Neuronal stem cell (in vitro differentiated cells): ENCODE measurements at regions not wholly inside any gene's neighbourhood (a gene's known extent, or its start where the extent isn't known, plus 50 kb on each side); places are given as distances from the start of the nearest gene placed in this dataset.

Experiments
- DNase-seq: peaks from one replicate; pipeline ENCODE4 v3.0.0-alpha.2; 2013; ENCODE audit warnings: low spot score
- H2AFZ ChIP-seq: one replicate; pipeline ENCODE4 v1.6.1; 2013; ENCODE audit warnings: mild to moderate bottlenecking, low read length, inconsistent platforms
- H2AK5ac ChIP-seq: 2 replicates; pipeline ENCODE4 v1.6.1; 2013; ENCODE audit warnings: low read depth, mild to moderate bottlenecking, inconsistent platforms, low read length, moderate library complexity, mixed read lengths
- H2BK120ac ChIP-seq: 2 replicates; pipeline ENCODE4 v1.6.1; 2013; ENCODE audit warnings: low read depth, mild to moderate bottlenecking, inconsistent platforms, low read length, moderate library complexity, mixed read lengths
- H2BK12ac ChIP-seq: one replicate; pipeline ENCODE4 v1.6.1; 2013; ENCODE audit warnings: low read length, inconsistent platforms
- H2BK15ac ChIP-seq: 2 replicates; pipeline ENCODE4 v1.6.1; 2013; ENCODE audit warnings: mild to moderate bottlenecking, low read length, inconsistent platforms, mixed read lengths
- H2BK5ac ChIP-seq: one replicate; pipeline ENCODE4 v1.6.1; 2013; ENCODE audit warnings: inconsistent platforms, mild to moderate bottlenecking, low read length, moderate library complexity
- H3K14ac ChIP-seq: one replicate; pipeline ENCODE4 v1.6.1; 2013; ENCODE audit warnings: low read length, inconsistent platforms
- H3K18ac ChIP-seq: 2 replicates; pipeline ENCODE4 v1.6.1; 2013; ENCODE audit warnings: low read length, inconsistent platforms
- H3K23ac ChIP-seq: 2 replicates; pipeline ENCODE4 v1.6.1; 2013; ENCODE audit warnings: low read depth, mild to moderate bottlenecking, mixed read lengths, low read length, inconsistent platforms; ENCODE audit not compliant: poor library complexity
- H3K27ac ChIP-seq: replicated peaks from 3 replicates; pipeline ENCODE4 v1.5.1; 2013; ENCODE audit warnings: low read length, inconsistent platforms
- H3K27me3 ChIP-seq, 3 experiments: 2 replicates each; pipeline ENCODE4 v1.6.1; 2013; ENCODE audit warnings: low read length in 3 of 3, mild to moderate bottlenecking in 2 of 3, inconsistent platforms in 1 of 3, low read depth in 1 of 3, mixed read lengths in 1 of 3, moderate library complexity in 1 of 3; ENCODE audit not compliant: control insufficient read depth in 3 of 3, insufficient read depth in 3 of 3
- H3K36me3 ChIP-seq, 2 donors: replicated peaks in 1 of 2; 2 replicates each; pipeline ENCODE4 v1.6.1; 2013; ENCODE audit warnings: low read length in 2 of 2; ENCODE audit not compliant: control insufficient read depth in 2 of 2, insufficient read depth in 2 of 2
- H3K4ac ChIP-seq: 2 replicates; pipeline ENCODE4 v1.6.1; 2013; ENCODE audit warnings: inconsistent platforms, mild to moderate bottlenecking, low read length, moderate library complexity
- H3K4me1 ChIP-seq, 2 donors: 1 replicate in 1 of 2; 2 replicates in 1 of 2; pipeline ENCODE4 v1.6.1; 2013; ENCODE audit warnings: low read length in 2 of 2, low read depth in 1 of 2; ENCODE audit not compliant: control insufficient read depth in 2 of 2, insufficient read depth in 1 of 2
- H3K4me2 ChIP-seq: one replicate; pipeline ENCODE4 v1.6.1; 2013; ENCODE audit warnings: mild to moderate bottlenecking, low read length, inconsistent platforms; ENCODE audit not compliant: insufficient read depth, poor library complexity, severe bottlenecking
- H3K4me3 ChIP-seq, 2 donors: 2 replicates each; pipeline ENCODE4 v1.5.1; 2013; ENCODE audit warnings: low read length in 2 of 2, mild to moderate bottlenecking in 2 of 2, inconsistent platforms in 1 of 2, moderate library complexity in 1 of 2
- H3K79me1 ChIP-seq: one replicate; pipeline ENCODE4 v1.6.1; 2013; ENCODE audit warnings: low read depth, mild to moderate bottlenecking, inconsistent platforms, low read length, moderate library complexity
- H3K9ac ChIP-seq: one replicate; pipeline ENCODE4 v1.6.1; 2013; ENCODE audit warnings: mild to moderate bottlenecking, low read depth, low read length, inconsistent platforms; ENCODE audit not compliant: poor library complexity
- H3K9me3 ChIP-seq, 2 donors: replicated peaks in 1 of 2; 2 replicates each; pipeline versions ENCODE3 to v1.6.1; 2013; ENCODE audit warnings: low read length in 2 of 2, mild to moderate bottlenecking in 2 of 2, inconsistent platforms in 1 of 2, low read depth in 1 of 2, mixed read lengths in 1 of 2, moderate library complexity in 1 of 2; ENCODE audit not compliant: control insufficient read depth in 2 of 2, insufficient read depth in 1 of 2
- H4K8ac ChIP-seq: one replicate; pipeline ENCODE4 v1.6.1; 2013; ENCODE audit warnings: low read depth, mild to moderate bottlenecking, inconsistent platforms, low read length, moderate library complexity
- H4K91ac ChIP-seq: one replicate; pipeline ENCODE4 v1.6.1; 2013; ENCODE audit warnings: low read length, low read depth, mild to moderate bottlenecking, inconsistent platforms; ENCODE audit not compliant: poor library complexity
- WGBS, 2 donors: extraction: QIAGEN DNeasy Blood & Tissue Kit; methylation state at CpG; one replicate each; pipeline ENCODE4 v1.1.7; 2013; ENCODE audit warnings: missing lambda C conversion rate in 2 of 2, mixed read lengths in 1 of 2; ENCODE audit not compliant: insufficient read length in 2 of 2, insufficient replicate concordance in 1 of 2; ENCODE audit errors: extremely low coverage in 2 of 2; 5-methylcytosine and 5-hydroxymethylcytosine counted together

DNA sequence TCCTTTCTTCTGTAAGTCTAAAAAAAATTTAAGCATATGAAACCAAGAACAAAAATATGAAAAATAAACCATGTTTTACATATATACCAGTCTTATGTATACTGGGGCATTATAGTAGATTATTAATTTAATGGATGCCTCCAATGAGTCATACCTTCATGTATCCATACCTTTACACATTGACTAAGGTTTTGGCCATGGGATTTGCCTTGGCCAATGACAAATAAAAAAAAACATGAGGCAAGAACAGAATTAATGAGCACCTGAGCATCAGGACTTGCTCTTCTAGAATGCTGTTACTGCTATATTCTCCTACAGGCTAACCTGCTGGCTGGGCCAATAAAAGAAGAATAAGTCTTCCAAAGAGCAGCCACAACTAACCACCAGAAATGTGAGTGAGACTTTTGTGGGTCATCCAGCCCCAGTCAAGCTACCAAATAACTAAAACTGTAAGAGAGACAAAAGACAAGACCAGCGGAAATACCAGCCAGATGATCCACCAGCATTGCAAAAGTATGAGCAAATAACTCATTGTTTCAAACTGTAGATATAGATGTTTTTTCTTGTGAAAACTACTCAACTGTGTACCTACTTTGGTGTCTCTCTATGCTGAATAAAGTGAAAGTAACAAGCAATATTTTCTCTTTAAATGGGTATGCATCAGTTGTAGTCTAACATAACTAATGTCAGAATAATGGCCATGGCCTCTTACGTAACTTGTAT, 749.6 kb upstream of the VRK2 start:
- Histone ChIP-seq H4K91ac (no peak overlapping the region), H3K9me3 (no peaks in the 10 kb centered on the region), H3K4me2 (no peak overlapping the region), H3K4me3 (no peak overlapping the region), H2AK5ac (no peak overlapping the region), H3K79me1 (no peaks in the 10 kb centered on the region), H3K27ac (no peak overlapping the region), H3K14ac (no peak overlapping the region), H2BK120ac (no peak overlapping the region), H3K4me1 (no peaks in the 10 kb centered on the region), H2BK15ac (no peak overlapping the region), H3K36me3 (no peaks in the 10 kb centered on the region), H3K23ac (no peak overlapping the region), H4K8ac (no peak overlapping the region), H2BK12ac (no peak overlapping the region), H3K27me3 (no peaks in the 10 kb centered on the region), H3K9ac (no peak overlapping the region), H2AFZ (no peak overlapping the region), H3K18ac (no peak overlapping the region), H3K4ac (no peak overlapping the region), H2BK5ac (no peak overlapping the region)
- WGBS, 2 donors = no CpG with 5 or more reads among the region's 2 CpGs
- no peak for DNase-seq

DNA sequence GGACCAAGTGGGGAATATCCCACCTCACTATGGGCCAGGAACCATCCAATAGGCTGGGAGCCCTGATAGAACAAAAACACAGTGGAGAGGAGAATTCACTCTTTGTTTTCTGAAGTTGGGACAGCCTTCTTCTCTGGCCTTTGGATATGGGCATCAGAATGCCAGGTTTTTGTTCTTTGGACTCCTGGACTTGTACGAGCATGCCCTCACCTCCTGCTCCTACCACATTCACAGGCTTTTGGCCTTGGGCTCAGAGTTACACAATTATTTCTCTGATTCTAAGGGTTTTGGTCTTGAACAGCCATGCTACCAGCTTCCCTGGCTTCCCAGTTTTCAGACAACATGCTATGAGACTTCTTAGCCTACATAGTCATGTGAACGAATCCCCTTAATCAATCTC, 732.9 kb upstream of the VRK2 start:
- no peak overlapping the region for H3K14ac ChIP-seq
- H2AFZ ChIP-seq = no peak overlapping the region
- H3K4me1 ChIP-seq = peaks cover 0 to 2% of the 10 kb centered on the region in 2 donors
- H4K91ac ChIP-seq = no peak overlapping the region
- no peak overlapping the region for H2BK15ac ChIP-seq
- H3K27me3 ChIP-seq = no peaks in the 10 kb centered on the region
- no peak overlapping the region for H2BK120ac ChIP-seq
- H2AK5ac ChIP-seq = no peak overlapping the region
- no peak overlapping the region for H3K27ac ChIP-seq
- no peak overlapping the region for H2BK12ac ChIP-seq
- no peaks in the 10 kb centered on the region for H3K36me3 ChIP-seq
- H4K8ac ChIP-seq = no peak overlapping the region
- H3K79me1 ChIP-seq = no peaks in the 10 kb centered on the region
- no peak for DNase-seq
- no peak overlapping the region for H3K4me2 ChIP-seq
- no peak overlapping the region for H3K9ac ChIP-seq
- no CpG with 5 or more reads among the region's 2 CpGs for WGBS, 2 donors
- H3K4me3 ChIP-seq = no peak overlapping the region
- no peak overlapping the region for H3K4ac ChIP-seq
- H3K18ac ChIP-seq = no peak overlapping the region
- no peaks in the 10 kb centered on the region for H3K9me3 ChIP-seq
- no peak overlapping the region for H2BK5ac ChIP-seq
- H3K23ac ChIP-seq = no peak overlapping the region

DNA sequence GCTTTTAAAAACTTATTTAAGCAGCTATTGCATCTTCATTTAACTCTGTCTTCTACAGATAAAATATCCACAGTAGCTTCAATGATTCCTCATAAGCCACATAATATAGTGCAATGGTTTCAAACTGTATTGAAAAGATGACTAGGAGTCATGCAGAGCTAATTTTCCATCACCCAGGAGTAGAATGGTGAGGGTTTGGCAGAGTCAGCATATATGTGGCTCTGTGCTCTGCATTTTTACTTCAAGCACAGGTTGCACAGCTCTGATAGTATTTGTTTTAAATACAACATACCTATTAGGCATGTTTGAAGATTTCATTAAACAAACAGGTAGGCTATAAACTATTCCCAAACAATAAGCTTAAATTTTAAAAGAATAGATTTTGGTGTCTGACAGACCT, 731.9 kb upstream of the VRK2 start:
- Histone ChIP-seq H3K9ac (no peak overlapping the region), H2BK12ac (no peak overlapping the region), H4K91ac (no peak overlapping the region), H3K36me3 (no peaks in the 10 kb centered on the region), H3K27ac (no peak overlapping the region), H3K4ac (no peak overlapping the region), H2AK5ac (no peak overlapping the region), H2BK15ac (no peak overlapping the region), H3K23ac (no peak overlapping the region), H3K4me1 (peaks cover 0 to 2% of the 10 kb centered on the region in 2 donors), H4K8ac (no peak overlapping the region), H3K4me3 (no peak overlapping the region), H3K4me2 (no peak overlapping the region), H3K14ac (no peak overlapping the region), H3K79me1 (no peaks in the 10 kb centered on the region), H3K9me3 (no peaks in the 10 kb centered on the region), H2BK120ac (no peak overlapping the region), H3K18ac (no peak overlapping the region), H2AFZ (no peak overlapping the region), H2BK5ac (no peak overlapping the region), H3K27me3 (no peaks in the 10 kb centered on the region)
- DNase-seq = no peak

DNA sequence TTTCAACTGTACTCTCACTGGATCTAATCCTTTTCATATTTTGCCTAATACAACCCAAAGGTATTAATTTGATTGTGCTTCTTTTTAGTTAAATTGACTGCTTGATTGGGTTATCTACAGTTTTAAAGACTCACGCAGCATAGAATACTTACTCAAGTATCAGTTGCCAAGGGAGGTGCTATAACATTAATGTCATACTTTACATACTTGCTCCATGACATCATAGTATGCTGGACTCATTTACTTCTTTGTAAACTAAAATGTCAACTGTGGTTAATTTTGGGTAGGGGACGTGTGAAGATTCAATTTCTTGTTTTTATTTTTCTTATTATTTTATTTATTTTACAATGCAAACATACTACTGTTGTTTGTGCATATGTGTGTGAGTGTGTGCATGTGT, 716.2 kb upstream of the VRK2 start:
- H2BK5ac ChIP-seq = no peak overlapping the region
- H3K27me3 ChIP-seq = no peaks in the 10 kb centered on the region
- H3K4ac ChIP-seq = no peak overlapping the region
- no CpG with 5 or more reads among the region's 2 CpGs for WGBS, 2 donors
- no peaks in the 10 kb centered on the region for H3K79me1 ChIP-seq
- H3K36me3 ChIP-seq = no peaks in the 10 kb centered on the region
- DNase-seq = no peak
- H3K4me3 ChIP-seq = no peak overlapping the region
- H3K9me3 ChIP-seq = no peaks in the 10 kb centered on the region
- no peak overlapping the region for H3K14ac ChIP-seq
- no peak overlapping the region for H3K9ac ChIP-seq
- H2BK15ac ChIP-seq = no peak overlapping the region
- H3K27ac ChIP-seq = no peak overlapping the region
- H3K4me1 ChIP-seq = peaks cover 0 to 2% of the 10 kb centered on the region in 2 donors
- no peak overlapping the region for H3K18ac ChIP-seq
- H4K8ac ChIP-seq = no peak overlapping the region
- H3K23ac ChIP-seq = no peak overlapping the region
- no peak overlapping the region for H4K91ac ChIP-seq
- H2BK12ac ChIP-seq = no peak overlapping the region
- no peak overlapping the region for H2BK120ac ChIP-seq
- H2AFZ ChIP-seq = no peak overlapping the region
- H2AK5ac ChIP-seq = no peak overlapping the region
- no peak overlapping the region for H3K4me2 ChIP-seq
